ENCODE measurements at regions not wholly inside any gene's neighbourhood (a gene's known extent, or its start where the extent isn't known, plus 50 kb on each side); places are given as distances from the start of the nearest gene placed in this dataset.

- DNase-seq (ENCODE audit: low read depth) = no peak
- H3K4me3 ChIP-seq (replicated peaks; ENCODE audit: low read depth, low read length) = no peak overlapping the region
- TF ChIP-seq CTCF (IDR thresholded peaks at IDR 0.05; ENCODE audit: low read length, missing control alignments) = no peak
Measured at GRCh38 chr3:1527786-1528185, 435.0 kb downstream of the CNTN6 start.

- DNase-seq (ENCODE audit: low read depth) = no peak
- H3K4me3 ChIP-seq (replicated peaks; ENCODE audit: low read depth, low read length) = no peak overlapping the region
- TF ChIP-seq CTCF (IDR thresholded peaks at IDR 0.05; ENCODE audit: low read length, missing control alignments) = no peak
Measured at GRCh38 chr3:1528621-1529020, 435.8 kb downstream of the CNTN6 start.

- DNase-seq (ENCODE audit: low read depth) = no peak
- no peak overlapping the region for H3K4me3 ChIP-seq (replicated peaks; ENCODE audit: low read depth, low read length)
- TF ChIP-seq CTCF (IDR thresholded peaks at IDR 0.05; ENCODE audit: low read length, missing control alignments) = no peak
Measured at GRCh38 chr3:1529676-1530075, 436.9 kb downstream of the CNTN6 start.

- no peak overlapping the region for H3K4me3 ChIP-seq (replicated peaks; ENCODE audit: low read depth, low read length)
- no peak for TF ChIP-seq CTCF (IDR thresholded peaks at IDR 0.05; ENCODE audit: low read length, missing control alignments)
Measured at GRCh38 chr3:1531981-1532380, 439.2 kb downstream of the CNTN6 start.

GRCh38 chr3:1532935-1533606, 440.2 kb downstream of the CNTN6 start:
- no peak for DNase-seq (ENCODE audit: low read depth)
- no peak overlapping the region for H3K4me3 ChIP-seq (replicated peaks; ENCODE audit: low read depth, low read length)
- TF ChIP-seq CTCF (IDR thresholded peaks at IDR 0.05; ENCODE audit: low read length, missing control alignments) = no peak

More at GRCh38 chr3:1531981-1532380, 439.2 kb downstream of the CNTN6 start:
- DNase-seq (ENCODE audit: low read depth) = no peak

- no peak overlapping the region for H3K4me3 ChIP-seq (replicated peaks; ENCODE audit: low read depth, low read length)
- no peak for DNase-seq (ENCODE audit: low read depth)
- no peak for TF ChIP-seq CTCF (IDR thresholded peaks at IDR 0.05; ENCODE audit: low read length, missing control alignments)
Measured at GRCh38 chr3:1533763-1534162, 440.9 kb downstream of the CNTN6 start.

- TF ChIP-seq CTCF (IDR thresholded peaks at IDR 0.05; ENCODE audit: low read length, missing control alignments) = no peak
- no peak overlapping the region for H3K4me3 ChIP-seq (replicated peaks; ENCODE audit: low read depth, low read length)
- DNase-seq (ENCODE audit: low read depth) = no peak
Measured at GRCh38 chr3:1534252-1534651, 441.4 kb downstream of the CNTN6 start.
